Middle frontal gyrus (tissue), 1 donor: ENCODE measurements at regions not wholly inside any gene's neighbourhood (a gene's known extent, or its start where the extent isn't known, plus 50 kb on each side); places are given as distances from the start of the nearest gene placed in this dataset.
A peak's percentile ranks its signal among the peaks of the same experiment; 100 is the strongest.
"Not testable (repeated sequence)": the region's sequence is repeated elsewhere in the genome, so short reads cannot be mapped to it uniquely, and the experiment has no call there.

Experiments
- DNase-seq: peaks from one replicate; pipeline ENCODE4 v3.0.0-alpha.2; 2015; ENCODE audit warnings: low spot score; ENCODE audit errors: extremely low spot score

DNA sequence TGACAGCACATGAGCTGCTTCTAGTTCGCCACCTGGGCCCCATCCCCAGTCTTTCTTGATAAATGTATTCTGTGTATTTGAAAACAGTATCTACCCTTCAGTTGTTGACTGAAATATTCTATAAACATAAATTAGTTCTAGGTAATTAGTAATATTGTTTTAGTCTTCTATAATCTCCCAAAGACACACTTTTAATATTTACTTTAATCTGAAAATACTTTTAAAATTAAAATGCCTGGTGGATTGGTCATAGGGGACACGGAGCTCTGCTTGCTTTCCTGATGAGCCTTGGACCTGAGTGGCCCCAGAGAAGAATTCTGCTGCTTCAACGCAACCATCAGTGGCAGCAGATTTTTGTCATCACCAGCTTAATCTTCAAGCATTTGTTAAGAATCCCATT lies 234.5 kb downstream of the THBS2 start:
- no peak for DNase-seq

DNA sequence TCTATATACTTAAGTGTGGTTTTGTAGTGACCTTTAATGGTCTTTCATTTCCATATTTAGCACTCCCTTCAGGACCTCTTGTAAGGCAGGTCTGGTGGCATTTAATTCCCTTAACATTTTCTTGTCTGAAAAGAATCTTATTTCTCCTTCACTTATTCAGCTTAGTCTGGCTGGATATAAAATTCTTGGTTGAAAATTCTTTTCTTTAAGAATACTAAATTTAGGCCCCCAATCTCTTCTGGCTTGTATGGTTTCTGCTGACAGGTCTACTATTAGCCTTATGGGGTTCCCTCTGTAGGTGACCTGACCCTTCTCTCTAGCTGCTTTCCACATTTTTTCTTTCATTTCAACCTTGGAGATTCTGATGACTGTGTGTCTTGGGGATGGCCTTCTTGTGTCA lies 236.9 kb downstream of the THBS2 start:
- no peak for DNase-seq

DNA sequence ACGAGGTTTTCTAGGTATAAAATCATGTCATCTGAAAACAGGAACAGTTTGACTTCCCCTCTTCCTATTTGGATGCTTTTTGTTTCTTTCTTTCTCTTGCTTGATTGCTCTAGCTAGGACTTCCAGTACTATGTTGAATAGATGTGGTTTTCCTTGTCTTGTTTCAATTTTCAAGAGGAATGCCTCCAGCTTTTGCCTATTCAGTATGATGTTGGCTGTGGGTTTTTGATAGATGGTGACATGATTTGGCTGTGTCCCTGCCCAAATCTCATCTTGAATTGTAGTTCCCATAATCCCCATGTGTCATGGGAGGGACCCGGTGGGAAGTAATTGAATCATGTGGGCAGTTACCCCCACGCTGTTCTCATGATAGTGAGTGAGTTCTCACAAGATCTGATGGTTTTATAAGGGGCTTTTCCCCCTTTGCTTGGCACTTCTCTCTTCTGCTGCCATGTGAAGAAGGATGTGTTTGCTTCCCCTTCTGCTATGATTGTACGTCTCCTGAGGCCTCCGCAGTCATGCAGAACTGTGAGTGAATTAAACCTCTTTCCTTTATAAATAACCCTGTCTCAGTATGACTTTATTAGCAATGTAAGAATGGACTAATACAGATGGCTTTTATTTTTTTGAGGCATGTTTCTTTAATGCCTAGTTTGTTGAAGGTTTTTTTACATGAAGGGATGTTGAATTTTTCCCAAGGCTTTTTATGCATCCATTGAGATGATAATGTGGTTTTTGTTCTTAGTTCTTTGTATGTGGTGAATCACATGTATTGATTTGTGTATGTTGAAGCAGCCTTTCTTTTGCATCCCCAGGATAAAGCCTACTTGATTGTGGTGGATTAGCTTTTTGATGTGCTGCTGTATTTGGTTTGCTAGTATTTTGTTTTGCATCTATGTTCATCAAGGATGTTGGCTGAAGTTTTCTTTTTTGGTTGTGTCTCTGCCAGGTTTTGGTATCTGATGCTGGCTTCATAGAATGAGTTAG lies 239.1 kb downstream of the THBS2 start:
- no peak for DNase-seq

DNA sequence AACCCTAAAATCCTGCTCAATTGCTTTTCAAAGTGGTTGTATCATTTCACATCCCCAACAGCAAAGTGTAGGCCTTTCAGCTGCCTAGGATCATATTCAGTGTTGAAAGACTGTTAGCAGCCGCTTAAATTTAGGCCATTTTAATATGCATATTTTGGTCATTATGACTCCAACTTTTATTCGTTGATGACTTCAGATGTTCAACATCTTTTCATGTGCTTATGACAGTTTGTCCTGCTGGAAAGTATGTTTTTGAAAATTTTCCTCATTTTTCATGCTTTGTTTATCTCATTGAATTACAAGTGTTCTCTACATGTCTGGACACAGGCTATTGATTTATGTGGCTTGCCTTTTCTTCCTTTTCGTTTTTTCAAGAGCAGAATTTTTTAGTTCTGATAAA lies 244.0 kb downstream of the THBS2 start:
- no peak for DNase-seq

DNA sequence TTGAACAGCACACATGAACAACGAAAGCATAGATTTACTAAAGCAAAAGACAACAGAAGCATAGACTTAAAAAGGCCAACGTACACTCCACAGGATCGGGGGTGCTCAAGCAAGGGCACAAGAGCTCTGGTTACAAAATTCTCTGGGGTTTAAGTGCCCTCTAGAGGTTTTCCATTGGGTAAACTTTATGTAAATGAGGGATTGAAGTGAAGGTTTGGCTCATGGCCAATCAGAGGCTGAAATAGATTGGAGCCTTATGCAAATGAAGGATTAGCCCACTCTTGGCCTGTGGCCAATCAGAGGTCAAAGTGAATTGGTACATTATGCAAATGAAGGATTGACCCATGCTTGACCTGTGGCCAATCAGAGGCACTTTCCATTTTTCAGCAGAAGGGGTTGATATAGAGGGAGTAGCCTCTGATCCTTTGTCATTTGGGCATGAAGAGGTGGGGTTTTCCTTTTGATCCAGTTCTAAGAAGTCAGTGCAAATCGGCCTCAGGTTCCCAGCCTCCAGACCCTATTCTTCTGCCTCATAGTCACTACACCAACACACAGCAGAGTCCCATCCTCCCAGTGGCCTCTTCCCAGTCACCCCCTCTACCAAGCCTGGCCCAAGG lies 244.9 kb downstream of the THBS2 start:
- no peak for DNase-seq

DNA sequence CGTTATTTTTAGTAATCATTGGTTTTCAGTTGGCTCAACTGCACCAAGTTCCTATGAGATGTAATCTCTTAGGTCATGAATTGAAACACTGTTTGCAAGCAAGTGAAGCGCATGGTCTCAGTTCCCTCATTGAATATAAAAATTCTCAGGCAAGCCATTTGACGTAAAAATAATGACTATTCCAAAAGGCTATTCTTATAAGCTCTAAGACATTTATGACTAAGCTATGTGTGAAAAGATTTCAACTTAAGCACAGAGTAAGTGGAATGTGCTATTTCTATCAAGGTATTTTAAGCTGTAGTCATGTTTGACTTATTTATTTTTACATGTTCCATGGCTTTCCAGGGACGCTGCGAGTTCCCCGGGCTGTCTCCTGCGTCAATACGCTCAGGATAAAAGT lies 248.5 kb downstream of the THBS2 start:
- DNase-seq = peak; percentile 16

- DNase-seq = no peak
These were observed 253.6 kb downstream of the THBS2 start for GRCh38 chr6:169000022-169000421.

DNA sequence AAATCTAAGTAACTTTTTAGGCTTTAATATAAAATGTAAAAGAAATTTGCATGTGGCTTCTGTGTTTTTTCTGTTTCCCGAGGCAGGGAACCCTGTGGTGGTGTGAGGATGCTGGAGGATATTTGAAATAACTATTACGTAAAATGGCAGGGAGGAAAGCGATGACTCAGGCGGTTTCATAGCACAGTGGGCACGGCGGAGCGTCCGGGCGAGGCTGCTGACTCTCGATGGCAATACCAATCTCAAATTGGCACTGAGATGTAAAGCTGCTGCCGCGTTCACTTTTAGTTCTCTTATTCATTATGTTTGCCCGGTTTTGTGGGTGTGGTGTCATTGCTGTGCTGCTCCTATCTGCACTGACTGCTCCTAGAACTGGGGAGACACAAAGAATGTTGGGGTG lies 254.3 kb downstream of the THBS2 start:
- DNase-seq = no peak

DNA sequence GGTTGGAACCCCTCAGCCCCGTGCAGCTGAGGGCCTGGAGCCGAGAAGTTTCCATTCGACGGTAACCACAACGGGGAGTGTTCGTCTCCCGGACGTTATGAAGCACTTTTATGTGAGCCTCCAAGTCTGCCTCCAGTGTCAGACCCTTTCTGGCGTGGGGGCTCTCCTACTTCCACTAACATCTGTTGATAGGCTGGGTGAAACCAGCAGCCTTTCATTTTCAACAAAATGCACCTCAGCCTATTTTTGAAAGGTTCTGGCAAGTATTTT lies 257.4 kb downstream of the THBS2 start:
- no peak for DNase-seq

GRCh38 chr6:168995526-168996355 lies 257.9 kb downstream of the THBS2 start:
- DNase-seq = no peak

- no peak for DNase-seq
These were observed 258.7 kb downstream of the THBS2 start for GRCh38 chr6:168994956-168995355.

GRCh38 chr6:168992446-168993144 lies 261.1 kb downstream of the THBS2 start:
- no peak for DNase-seq

DNA sequence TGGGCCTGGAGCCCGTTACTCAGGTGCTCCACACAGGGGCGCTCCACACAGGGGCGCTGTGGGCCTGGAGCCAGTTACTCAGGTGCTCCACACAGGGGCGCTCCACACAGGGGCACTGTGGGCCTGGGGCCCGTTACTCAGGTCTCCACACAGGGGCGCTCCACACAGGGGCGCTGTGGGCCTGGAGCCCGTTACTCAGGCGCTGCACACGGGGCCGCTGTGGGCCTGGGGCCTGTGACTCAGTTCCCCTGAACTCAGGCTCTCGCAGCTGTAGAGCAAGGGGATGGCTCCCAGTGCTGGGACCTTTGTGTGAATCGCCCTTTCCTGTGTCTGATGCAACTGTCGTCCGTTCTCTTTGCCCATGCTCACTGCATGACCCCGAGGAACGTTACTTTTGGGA lies 262.0 kb downstream of the THBS2 start:
- DNase-seq = not testable (repeated sequence)

- DNase-seq = no peak
These were observed 263.5 kb downstream of the THBS2 start for GRCh38 chr6:168990019-168990751.

- DNase-seq = no peak
These were observed 264.2 kb downstream of the THBS2 start for GRCh38 chr6:168989421-168989820.

DNA sequence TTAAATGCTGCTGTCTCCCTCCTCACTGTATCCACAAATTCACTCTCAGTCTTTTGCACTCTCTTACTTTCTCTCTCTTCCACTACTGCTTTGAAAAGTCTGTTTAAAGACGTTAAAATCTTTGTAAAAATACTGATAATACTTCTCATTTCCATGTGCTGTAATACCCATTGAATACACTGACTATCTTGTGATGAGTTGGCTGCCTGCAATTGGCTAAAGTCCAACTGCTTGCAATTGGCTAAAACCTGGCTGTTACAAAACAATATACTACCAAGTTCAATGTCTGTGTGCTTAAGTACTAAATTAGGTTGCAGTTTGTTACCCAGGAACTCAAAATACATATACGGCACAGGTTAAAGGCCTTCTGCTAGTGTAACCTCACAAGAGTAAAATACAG lies 264.8 kb downstream of the THBS2 start:
- DNase-seq = no peak

DNA sequence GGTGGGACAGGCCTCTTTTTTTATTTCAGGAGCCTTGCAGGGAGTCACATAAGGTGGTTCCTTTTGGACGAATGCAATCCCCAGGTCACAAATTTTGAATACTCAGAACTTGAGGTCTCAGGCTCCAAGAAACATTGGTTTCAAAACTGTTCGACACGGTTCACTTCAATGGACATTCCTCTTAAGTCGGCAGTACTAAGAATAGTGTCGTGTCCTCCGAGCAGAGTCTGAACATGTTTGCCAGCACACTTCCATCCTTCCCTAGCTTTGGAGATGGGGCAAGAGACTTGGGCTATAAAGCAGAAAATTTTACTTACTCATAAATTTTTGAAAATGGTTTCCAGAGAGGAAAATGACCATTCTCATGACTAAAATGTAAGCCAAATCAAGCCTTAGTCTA lies 265.4 kb downstream of the THBS2 start:
- DNase-seq = no peak

- DNase-seq = no peak
These were observed 267.9 kb downstream of the THBS2 start for GRCh38 chr6:168985705-168986104.

DNA sequence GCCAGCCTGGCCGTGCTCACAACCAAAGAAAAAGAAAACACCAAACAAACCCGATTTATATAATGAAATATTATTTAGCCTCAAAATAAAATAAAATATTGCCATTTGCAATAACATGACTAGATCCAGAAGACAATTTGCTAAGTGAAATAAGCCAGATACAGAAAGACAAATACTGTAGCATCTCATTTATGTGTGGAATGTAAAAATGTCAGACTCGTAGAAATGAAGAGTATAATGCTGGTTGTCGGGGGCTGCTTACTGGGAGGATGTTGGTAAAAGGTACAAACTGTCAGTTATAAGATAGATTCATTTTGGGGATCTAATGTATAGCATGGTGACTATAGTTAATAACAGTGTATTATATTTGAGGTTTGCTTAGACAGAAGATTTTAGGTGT lies 269.7 kb downstream of the THBS2 start:
- DNase-seq = no peak

DNA sequence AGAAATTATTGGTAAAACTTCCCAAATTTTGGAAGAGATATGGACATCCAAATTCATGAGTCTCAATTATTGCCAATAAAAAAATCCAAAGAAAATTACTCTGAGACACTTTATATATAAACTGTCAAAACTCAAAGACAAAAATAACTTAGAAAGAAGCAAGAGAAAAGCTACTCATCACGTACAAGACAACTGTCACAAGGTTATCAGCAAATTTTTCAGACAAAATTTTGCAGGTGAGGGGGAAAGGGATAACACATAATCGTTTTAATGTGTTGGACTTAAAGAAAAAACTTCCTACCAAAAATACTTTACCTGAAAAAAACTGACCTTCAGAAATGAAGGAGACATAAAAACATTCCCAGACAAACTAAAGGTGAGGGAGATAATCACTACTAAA lies 272.5 kb downstream of the THBS2 start:
- DNase-seq = no peak

GRCh38 chr6:168979254-168979653 lies 274.4 kb downstream of the THBS2 start:
- DNase-seq = no peak
